Fibroblast of lung (primary cell): ENCODE measurements at regions not wholly inside any gene's neighbourhood (a gene's known extent, or its start where the extent isn't known, plus 50 kb on each side); places are given as distances from the start of the nearest gene placed in this dataset.

Experiments
- DNase-seq, 2 donors: peaks; one replicate each; pipeline versions ENCODE4 v3.0.0 to v3.0.0-alpha.2; 2010; ENCODE audit warnings: low read depth in 2 of 2
- H2AFZ ChIP-seq: 2 replicates; pipeline ENCODE4 v1.5.1; 2012; ENCODE audit warnings: low read length, control low read depth, inconsistent platforms
- H3K27ac ChIP-seq: 2 replicates; pipeline ENCODE4 v1.5.1; 2011; ENCODE audit warnings: low read length, control low read depth; ENCODE audit not compliant: insufficient read depth
- H3K27me3 ChIP-seq: 2 replicates; pipeline ENCODE4 v1.5.1; 2011; ENCODE audit warnings: mild to moderate bottlenecking, low read length; ENCODE audit not compliant: control insufficient read depth, insufficient read depth
- H3K36me3 ChIP-seq: 2 replicates; pipeline ENCODE4 v1.5.1; 2011; ENCODE audit warnings: low read length; ENCODE audit not compliant: control insufficient read depth, insufficient read depth
- H3K4me1 ChIP-seq: 2 replicates; pipeline ENCODE4 v1.5.1; 2011; ENCODE audit warnings: low read length; ENCODE audit not compliant: control insufficient read depth, insufficient read depth; ENCODE audit errors: extremely low read depth
- H3K4me2 ChIP-seq: 2 replicates; pipeline ENCODE4 v1.5.1; 2011; ENCODE audit warnings: low read length, control low read depth; ENCODE audit not compliant: insufficient read depth; ENCODE audit errors: extremely low read depth
- H3K4me3 ChIP-seq, 4 experiments: fragments of 200-600 bp in 1 of 4; sonication (generic) in 1 of 4; replicated peaks in 1 of 4; 2 replicates each; pipeline ENCODE4 v1.5.1; 2011 to 2016; ENCODE audit warnings: low read length in 4 of 4, low read depth in 3 of 4, mild to moderate bottlenecking in 3 of 4, control low read depth in 2 of 4, inconsistent platforms in 1 of 4, mixed read lengths in 1 of 4; ENCODE audit not compliant: insufficient read depth in 1 of 4; ENCODE audit errors: control extremely low read depth in 1 of 4
- H3K79me2 ChIP-seq: 2 replicates; pipeline ENCODE4 v1.5.1; 2012; ENCODE audit warnings: mild to moderate bottlenecking, low read length, inconsistent platforms; ENCODE audit not compliant: control insufficient read depth, insufficient read depth
- H3K9ac ChIP-seq: 2 replicates; pipeline ENCODE4 v1.5.1; 2011; ENCODE audit warnings: mild to moderate bottlenecking, low read length, control low read depth; ENCODE audit not compliant: insufficient read depth
- H3K9me3 ChIP-seq: 2 replicates; pipeline ENCODE4 v1.5.1; 2012; ENCODE audit warnings: low read depth, low read length; ENCODE audit not compliant: control insufficient read depth, insufficient read depth
- H4K20me1 ChIP-seq: 2 replicates; pipeline ENCODE4 v1.5.1; 2011; ENCODE audit warnings: low read length; ENCODE audit not compliant: control insufficient read depth, insufficient read depth; ENCODE audit errors: extremely low read depth
- CTCF ChIP-seq, 2 donors: IDR thresholded peaks in 1 of 2; conservative IDR thresholded peaks in 1 of 2; 1 replicate in 1 of 2; 2 replicates in 1 of 2; pipeline ENCODE4 v1.5.1; 2011 to 2012; ENCODE audit warnings: low read length in 2 of 2, control low read depth in 1 of 2, inconsistent platforms in 1 of 2, low read depth in 1 of 2, mild to moderate bottlenecking in 1 of 2
- EZH2 ChIP-seq: IDR thresholded peaks from 2 replicates; pipeline ENCODE4 v1.5.1; 2012; ENCODE audit warnings: low read length, control low read depth, mild to moderate bottlenecking; ENCODE audit errors: missing control alignments

DNA sequence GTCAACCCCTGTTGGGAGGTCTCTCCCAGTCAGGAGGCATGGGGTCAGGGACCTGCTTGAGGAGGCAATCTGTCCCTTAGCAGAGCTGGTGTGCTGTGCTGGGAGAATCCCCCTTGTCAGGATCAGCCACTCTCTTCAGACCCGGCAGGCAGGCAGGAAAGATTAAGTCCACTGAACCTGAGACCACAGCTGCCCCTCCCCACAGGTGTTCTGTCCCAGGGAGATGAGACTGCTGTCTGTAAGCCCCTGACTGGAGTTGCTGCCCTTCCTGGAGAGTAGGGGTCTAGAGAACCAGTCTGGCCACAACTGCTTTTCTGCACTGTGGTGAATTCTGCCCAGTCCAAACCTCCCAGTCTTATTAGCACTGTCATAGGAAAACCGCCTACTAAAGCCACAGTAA, 677.8 kb upstream of the POU3F2 start:
- no peak overlapping the region for H3K27ac ChIP-seq
- no peak overlapping the region for H2AFZ ChIP-seq
- H3K4me2 ChIP-seq: no peak overlapping the region
- TF ChIP-seq CTCF (conservative IDR thresholded peaks at IDR 0.05 in 1 of 2, IDR thresholded peaks at IDR 0.05 in 1 of 2; ENCODE audit: low read depth in 1 of 2, low read length in 2 of 2): no peak
- no peak for TF ChIP-seq EZH2
- no peaks in the 10 kb centered on the region for H3K27me3 ChIP-seq
- no peaks in the 10 kb centered on the region for H3K4me1 ChIP-seq
- H3K79me2 ChIP-seq: no peaks in the 10 kb centered on the region
- no peaks in the 10 kb centered on the region for H3K36me3 ChIP-seq
- H3K4me3 ChIP-seq: no peak overlapping the region
- H4K20me1 ChIP-seq: no peaks in the 10 kb centered on the region
- DNase-seq: no peak
- no peaks in the 10 kb centered on the region for H3K9me3 ChIP-seq
- H3K9ac ChIP-seq: no peak overlapping the region

DNA sequence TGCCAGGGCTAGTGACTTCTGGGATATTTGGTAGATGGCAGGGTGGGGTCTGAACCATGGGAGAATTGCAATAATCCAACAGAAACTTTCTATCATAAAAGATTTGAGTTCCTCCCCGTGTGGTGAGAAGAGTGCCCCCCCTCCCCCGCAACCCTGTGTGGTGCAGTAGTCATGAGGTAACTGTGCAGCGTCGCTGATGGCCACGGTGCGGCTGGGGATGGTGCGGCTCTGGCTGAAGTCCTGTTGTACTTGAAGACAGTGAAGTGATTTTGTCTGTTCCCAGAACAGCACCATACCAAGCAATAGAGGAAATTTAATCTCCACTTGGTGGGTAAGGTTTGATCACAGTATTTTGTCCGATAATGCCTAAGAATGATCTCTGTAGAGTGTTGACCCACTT, 654.8 kb upstream of the POU3F2 start:
- no peaks in the 10 kb centered on the region for H3K79me2 ChIP-seq
- no peak overlapping the region for H3K4me3 ChIP-seq
- H3K4me2 ChIP-seq: no peak overlapping the region
- DNase-seq: no peak
- no peaks in the 10 kb centered on the region for H3K4me1 ChIP-seq
- TF ChIP-seq EZH2 (no peak), CTCF (conservative IDR thresholded peaks at IDR 0.05 in 1 of 2, IDR thresholded peaks at IDR 0.05 in 1 of 2; ENCODE audit: low read depth in 1 of 2, low read length in 2 of 2) (no peak)
- no peaks in the 10 kb centered on the region for H3K9me3 ChIP-seq
- no peaks in the 10 kb centered on the region for H3K27me3 ChIP-seq
- H3K36me3 ChIP-seq: no peaks in the 10 kb centered on the region
- no peaks in the 10 kb centered on the region for H4K20me1 ChIP-seq
- no peak overlapping the region for H3K9ac ChIP-seq
- no peak overlapping the region for H3K27ac ChIP-seq
- no peak overlapping the region for H2AFZ ChIP-seq

- no peak overlapping the region for H3K4me3 ChIP-seq
- no peaks in the 10 kb centered on the region for H3K9me3 ChIP-seq
- H2AFZ ChIP-seq: no peak overlapping the region
- DNase-seq: no peak
- H3K4me2 ChIP-seq: no peak overlapping the region
- no peaks in the 10 kb centered on the region for H3K27me3 ChIP-seq
- no peaks in the 10 kb centered on the region for H3K4me1 ChIP-seq
- no peaks in the 10 kb centered on the region for H4K20me1 ChIP-seq
- TF ChIP-seq CTCF (conservative IDR thresholded peaks at IDR 0.05 in 1 of 2, IDR thresholded peaks at IDR 0.05 in 1 of 2; ENCODE audit: low read depth in 1 of 2, low read length in 2 of 2): no peak
- no peak for TF ChIP-seq EZH2
- H3K9ac ChIP-seq: no peak overlapping the region
- H3K27ac ChIP-seq: no peak overlapping the region
- H3K79me2 ChIP-seq: no peaks in the 10 kb centered on the region
- H3K36me3 ChIP-seq: no peaks in the 10 kb centered on the region
These were observed 634.3 kb upstream of the POU3F2 start for GRCh38 chr6:98200084-98200483.
